H9 (cell line): ENCODE measurements at regions not wholly inside any gene's neighbourhood (a gene's known extent, or its start where the extent isn't known, plus 50 kb on each side); places are given as distances from the start of the nearest gene placed in this dataset.
A peak's percentile ranks its signal among the peaks of the same experiment; 100 is the strongest.

Source experiments
- DNase-seq: peaks from one replicate; pipeline ENCODE4 v3.0.0-alpha.2; 2017
- H2AFZ ChIP-seq: one replicate; pipeline ENCODE4 v1.6.1; 2013; ENCODE audit warnings: mild to moderate bottlenecking, low read length, control low read depth, moderate library complexity
- H2AK5ac ChIP-seq: 2 replicates; pipeline ENCODE4 v1.6.1; 2013; ENCODE audit warnings: low read length, control low read depth, mixed read lengths; ENCODE audit not compliant: insufficient read length
- H2BK120ac ChIP-seq: one replicate; pipeline ENCODE4 v1.6.1; 2013; ENCODE audit warnings: low read depth, mild to moderate bottlenecking, low read length, control low read depth, inconsistent platforms; ENCODE audit not compliant: poor library complexity, severe bottlenecking
- H2BK12ac ChIP-seq: 2 replicates; pipeline ENCODE4 v1.6.1; 2013; ENCODE audit warnings: low read length, control low read depth, mixed read lengths, low read depth; ENCODE audit not compliant: insufficient read length
- H2BK15ac ChIP-seq: 2 replicates; pipeline ENCODE4 v1.6.1; 2013; ENCODE audit warnings: low read depth, low read length, control low read depth
- H2BK20ac ChIP-seq: one replicate; pipeline ENCODE4 v1.6.1; 2013; ENCODE audit warnings: low read depth, mild to moderate bottlenecking, low read length, control low read depth, inconsistent platforms; ENCODE audit not compliant: poor library complexity, severe bottlenecking
- H2BK5ac ChIP-seq: 2 replicates; pipeline ENCODE4 v1.6.1; 2013; ENCODE audit warnings: low read length, control low read depth, mixed read lengths; ENCODE audit not compliant: insufficient read length
- H3K14ac ChIP-seq: 2 replicates; pipeline ENCODE4 v1.6.1; 2013; ENCODE audit warnings: low read length, control low read depth; ENCODE audit not compliant: insufficient read depth
- H3K18ac ChIP-seq: 2 replicates; pipeline ENCODE4 v1.6.1; 2013; ENCODE audit warnings: low read depth, mild to moderate bottlenecking, mixed read lengths, low read length, control low read depth; ENCODE audit not compliant: insufficient read length
- H3K23ac ChIP-seq: 2 replicates; pipeline ENCODE4 v1.6.1; 2013; ENCODE audit warnings: low read length, control low read depth, mixed read lengths, low read depth; ENCODE audit not compliant: insufficient read length
- H3K23me2 ChIP-seq: 2 replicates; pipeline ENCODE4 v1.6.1; 2013; ENCODE audit warnings: low read depth, mild to moderate bottlenecking, mixed read lengths, low read length, control low read depth; ENCODE audit not compliant: insufficient read length, poor library complexity, severe bottlenecking
- H3K27ac ChIP-seq: 2 replicates; pipeline ENCODE4 v1.5.1; 2013; ENCODE audit warnings: low read length, control low read depth, mixed read lengths, low read depth; ENCODE audit not compliant: insufficient read length
- H3K27me3 ChIP-seq: 2 replicates; pipeline ENCODE4 v1.6.1; 2013; ENCODE audit warnings: low read length, control low read depth, inconsistent platforms; ENCODE audit not compliant: insufficient read depth
- H3K4ac ChIP-seq: 2 replicates; pipeline ENCODE4 v1.6.1; 2013; ENCODE audit warnings: low read depth, mild to moderate bottlenecking, control low read depth, inconsistent platforms, low read length, moderate library complexity
- H3K4me1 ChIP-seq: 2 replicates; pipeline ENCODE4 v1.6.1; 2013; ENCODE audit warnings: low read length, control low read depth, inconsistent platforms; ENCODE audit not compliant: insufficient read depth
- H3K4me2 ChIP-seq: 2 replicates; pipeline ENCODE4 v1.6.1; 2013; ENCODE audit warnings: low read length, control low read depth, mixed read lengths; ENCODE audit not compliant: insufficient read length, insufficient read depth
- H3K56ac ChIP-seq: 2 replicates; pipeline ENCODE4 v1.6.1; 2013; ENCODE audit warnings: low read depth, mild to moderate bottlenecking, mixed read lengths, low read length, control low read depth; ENCODE audit not compliant: insufficient read length
- H3K79me1 ChIP-seq: 2 replicates; pipeline ENCODE4 v1.6.1; 2013; ENCODE audit warnings: low read depth, mild to moderate bottlenecking, moderate library complexity, low read length, control low read depth, inconsistent platforms; ENCODE audit not compliant: insufficient read depth, poor library complexity, severe bottlenecking
- H3K79me2 ChIP-seq: 2 replicates; pipeline ENCODE4 v1.6.1; 2013; ENCODE audit warnings: low read length, control low read depth, inconsistent platforms; ENCODE audit not compliant: insufficient read depth
- H3K9ac ChIP-seq: 2 replicates; pipeline ENCODE4 v1.6.1; 2013; ENCODE audit warnings: low read length, control low read depth, mixed read lengths; ENCODE audit not compliant: insufficient read length; ENCODE audit errors: extremely low read depth
- H3K9me3 ChIP-seq: one replicate; pipeline ENCODE4 v1.6.1; 2013; ENCODE audit warnings: low read depth, low read length, inconsistent platforms; ENCODE audit not compliant: control insufficient read depth
- H3T11ph ChIP-seq: one replicate; pipeline ENCODE4 v1.6.1; 2013; ENCODE audit warnings: mild to moderate bottlenecking, low read length, control low read depth, inconsistent platforms
- H4K20me1 ChIP-seq: one replicate; pipeline ENCODE4 v1.6.1; 2013; ENCODE audit not compliant: control insufficient read depth, insufficient read length, insufficient read depth
- H4K5ac ChIP-seq: 2 replicates; pipeline ENCODE4 v1.6.1; 2013; ENCODE audit warnings: low read depth, mild to moderate bottlenecking, mixed read lengths, low read length, control low read depth; ENCODE audit not compliant: insufficient read length
- H4K8ac ChIP-seq: replicated peaks from 2 replicates; pipeline ENCODE4 v1.6.1; 2013; ENCODE audit warnings: low read length, control low read depth, mixed read lengths, low read depth; ENCODE audit not compliant: insufficient read length
- H4K91ac ChIP-seq: 2 replicates; pipeline ENCODE4 v1.6.1; 2013; ENCODE audit warnings: low read depth, mild to moderate bottlenecking, moderate library complexity, mixed read lengths, low read length, control low read depth; ENCODE audit not compliant: insufficient read length
- H3K27ac Mint-ChIP-seq, 3 experiments: 2 replicates in 2 of 3; 3 replicates in 1 of 3; pipeline ENCODE4 v1.8.0; 2020 to 2021; ENCODE audit warnings: mixed read lengths in 3 of 3, mild to moderate bottlenecking in 1 of 3, moderate library complexity in 1 of 3
- H3K27me3 Mint-ChIP-seq: 2 replicates; pipeline ENCODE4 v1.8.0; 2021; ENCODE audit warnings: low read depth, mild to moderate bottlenecking, moderate library complexity, mixed read lengths
- H3K36me3 Mint-ChIP-seq, 3 experiments: 2 replicates in 2 of 3; 3 replicates in 1 of 3; pipeline ENCODE4 v1.8.0; 2020 to 2021; ENCODE audit warnings: low read depth in 3 of 3, mixed read lengths in 3 of 3; ENCODE audit not compliant: insufficient read depth in 1 of 3
- H3K4me1 Mint-ChIP-seq, 2 experiments: 2 replicates each; pipeline ENCODE4 v1.8.0; 2020; ENCODE audit warnings: mixed read lengths in 2 of 2
- H3K4me3 Mint-ChIP-seq, 2 experiments: 2 replicates in 1 of 2; 3 replicates in 1 of 2; pipeline ENCODE4 v1.8.0; 2020 to 2021; ENCODE audit warnings: mild to moderate bottlenecking in 2 of 2, mixed read lengths in 2 of 2, moderate library complexity in 1 of 2
- H3K9me3 Mint-ChIP-seq, 2 experiments: 2 replicates in 1 of 2; 3 replicates in 1 of 2; pipeline ENCODE4 v1.8.0; 2020; ENCODE audit warnings: mild to moderate bottlenecking in 2 of 2, mixed read lengths in 2 of 2, moderate library complexity in 1 of 2
- WGBS: extraction: QIAGEN DNeasy Blood & Tissue Kit; methylation state at CpG from one replicate; pipeline ENCODE4 v1.1.7; 2013; ENCODE audit warnings: missing lambda C conversion rate, low lambda C conversion rate, mixed read lengths; ENCODE audit not compliant: insufficient read length; ENCODE audit errors: extremely low coverage; 5-methylcytosine and 5-hydroxymethylcytosine counted together
- TF ChIP-seq, protein P1 (sequence below): fragments of 200-600 bp; sonication (generic); conservative IDR thresholded peaks from 3 replicates; pipeline ENCODE4 v1.8.0; 2021; ENCODE audit warnings: antibody characterized with exemption, mild to moderate bottlenecking

DNA sequence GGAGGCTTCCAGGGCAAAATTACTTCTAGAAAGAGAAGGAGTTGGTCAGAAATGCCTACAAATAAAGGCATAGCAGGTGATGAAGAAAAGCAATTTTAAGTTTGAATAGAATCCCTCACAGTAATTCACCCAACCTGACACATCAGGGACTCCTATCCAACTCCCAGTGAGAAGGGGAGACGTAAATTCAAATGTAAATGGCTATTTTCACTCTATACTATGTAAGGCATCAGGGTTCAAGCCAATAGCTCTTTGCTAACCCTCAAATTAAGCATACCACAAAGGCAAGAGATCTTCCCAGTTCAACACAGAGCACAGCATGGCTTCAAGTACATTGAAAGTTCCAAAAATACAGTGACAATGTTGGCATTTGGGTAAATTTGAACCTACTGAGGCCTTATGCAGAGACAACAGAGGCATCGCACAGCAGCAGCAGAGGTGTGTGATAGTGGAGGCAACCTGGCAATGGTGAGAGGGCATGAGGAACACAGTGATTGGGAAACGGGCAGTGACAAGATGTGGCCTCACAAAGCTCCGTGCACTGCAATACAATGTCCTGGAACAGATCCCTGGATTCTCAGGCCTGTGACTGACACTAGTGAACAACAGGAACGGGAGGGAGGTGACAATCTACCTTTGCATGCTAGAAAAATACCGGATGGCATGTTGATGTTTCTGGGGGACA lies 95.7 kb downstream of the VSTM2A start:
- Histone ChIP-seq H3K23ac (no peak overlapping the region), H2BK5ac (no peak overlapping the region), H3K79me1 (no peaks in the 10 kb centered on the region), H3K79me2 (no peaks in the 10 kb centered on the region), H2BK120ac (no peak overlapping the region), H3K14ac (no peak overlapping the region), H3K23me2 (no peaks in the 10 kb centered on the region), H4K91ac (no peak overlapping the region), H3K27me3 (no peaks in the 10 kb centered on the region), H4K8ac (no peak overlapping the region), H3K56ac (no peak overlapping the region), H3K18ac (no peak overlapping the region), H3K9me3 (no peaks in the 10 kb centered on the region), H3K27ac (no peak overlapping the region), H3K9ac (no peak overlapping the region), H2BK20ac (no peak overlapping the region), H4K20me1 (no peaks in the 10 kb centered on the region), H2BK15ac (no peak overlapping the region), H2AK5ac (no peak overlapping the region), H2BK12ac (no peak overlapping the region), H3T11ph (no peak overlapping the region), H3K4me1 (peaks cover 7% of the 10 kb centered on the region), H3K4me2 (no peak overlapping the region), H4K5ac (no peak overlapping the region), H3K4ac (no peak overlapping the region), H2AFZ (no peak overlapping the region)
- H3K9me3 Mint-ChIP-seq = peaks cover 0 to 9% of the 10 kb centered on the region in 2 experiments; a peak in 2 of 5 replicates
- H3K4me1 Mint-ChIP-seq = peaks cover 41 to 47% of the 10 kb centered on the region in 2 experiments
- no CpG with 5 or more reads among the region's 6 CpGs for WGBS
- DNase-seq = no peak
- H3K27ac Mint-ChIP-seq = peak overlapping the region in 2 of 3 experiments; percentile 76 to 97; a peak in 4 of 7 replicates
- H3K36me3 Mint-ChIP-seq = peaks cover 0 to 18% (median 2%) of the 10 kb centered on the region in 3 experiments; a peak in 4 of 7 replicates
- no peaks in the 10 kb centered on the region for H3K27me3 Mint-ChIP-seq
- no peak overlapping the region for H3K4me3 Mint-ChIP-seq
- TF ChIP-seq, protein P1, sequence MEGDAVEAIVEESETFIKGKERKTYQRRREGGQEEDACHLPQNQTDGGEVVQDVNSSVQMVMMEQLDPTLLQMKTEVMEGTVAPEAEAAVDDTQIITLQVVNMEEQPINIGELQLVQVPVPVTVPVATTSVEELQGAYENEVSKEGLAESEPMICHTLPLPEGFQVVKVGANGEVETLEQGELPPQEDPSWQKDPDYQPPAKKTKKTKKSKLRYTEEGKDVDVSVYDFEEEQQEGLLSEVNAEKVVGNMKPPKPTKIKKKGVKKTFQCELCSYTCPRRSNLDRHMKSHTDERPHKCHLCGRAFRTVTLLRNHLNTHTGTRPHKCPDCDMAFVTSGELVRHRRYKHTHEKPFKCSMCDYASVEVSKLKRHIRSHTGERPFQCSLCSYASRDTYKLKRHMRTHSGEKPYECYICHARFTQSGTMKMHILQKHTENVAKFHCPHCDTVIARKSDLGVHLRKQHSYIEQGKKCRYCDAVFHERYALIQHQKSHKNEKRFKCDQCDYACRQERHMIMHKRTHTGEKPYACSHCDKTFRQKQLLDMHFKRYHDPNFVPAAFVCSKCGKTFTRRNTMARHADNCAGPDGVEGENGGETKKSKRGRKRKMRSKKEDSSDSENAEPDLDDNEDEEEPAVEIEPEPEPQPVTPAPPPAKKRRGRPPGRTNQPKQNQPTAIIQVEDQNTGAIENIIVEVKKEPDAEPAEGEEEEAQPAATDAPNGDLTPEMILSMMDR = no peak
